GM12801 (cell line): ENCODE measurements at regions not wholly inside any gene's neighbourhood (a gene's known extent, or its start where the extent isn't known, plus 50 kb on each side); places are given as distances from the start of the nearest gene placed in this dataset.

Experiments
- TF ChIP-seq, protein P1 (sequence below): IDR thresholded peaks from one replicate; pipeline ENCODE4 v1.5.1; 2011; ENCODE audit warnings: control low read depth; ENCODE audit not compliant: insufficient read length; ENCODE audit errors: extremely low read depth

DNA sequence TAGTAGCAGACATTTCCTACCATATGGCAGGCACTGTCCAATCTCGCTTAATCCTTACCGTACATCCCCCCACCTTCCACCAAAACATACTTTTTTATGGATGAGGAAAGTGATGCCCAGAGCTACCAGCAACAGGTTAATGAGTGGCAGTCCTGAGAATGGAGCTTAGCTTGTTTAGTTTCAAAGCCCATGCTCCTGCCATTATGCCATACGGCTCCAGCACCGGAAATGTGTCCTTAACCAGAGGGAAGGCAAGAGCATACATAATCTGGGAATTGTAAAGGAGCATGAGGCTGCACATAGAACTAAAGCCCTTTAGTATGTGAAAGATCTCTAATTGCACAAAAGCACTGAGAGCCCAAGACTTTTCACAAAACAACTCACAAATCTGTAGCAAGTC is 155.9 kb upstream of the PHYHIPL start:
- TF ChIP-seq, protein P1, sequence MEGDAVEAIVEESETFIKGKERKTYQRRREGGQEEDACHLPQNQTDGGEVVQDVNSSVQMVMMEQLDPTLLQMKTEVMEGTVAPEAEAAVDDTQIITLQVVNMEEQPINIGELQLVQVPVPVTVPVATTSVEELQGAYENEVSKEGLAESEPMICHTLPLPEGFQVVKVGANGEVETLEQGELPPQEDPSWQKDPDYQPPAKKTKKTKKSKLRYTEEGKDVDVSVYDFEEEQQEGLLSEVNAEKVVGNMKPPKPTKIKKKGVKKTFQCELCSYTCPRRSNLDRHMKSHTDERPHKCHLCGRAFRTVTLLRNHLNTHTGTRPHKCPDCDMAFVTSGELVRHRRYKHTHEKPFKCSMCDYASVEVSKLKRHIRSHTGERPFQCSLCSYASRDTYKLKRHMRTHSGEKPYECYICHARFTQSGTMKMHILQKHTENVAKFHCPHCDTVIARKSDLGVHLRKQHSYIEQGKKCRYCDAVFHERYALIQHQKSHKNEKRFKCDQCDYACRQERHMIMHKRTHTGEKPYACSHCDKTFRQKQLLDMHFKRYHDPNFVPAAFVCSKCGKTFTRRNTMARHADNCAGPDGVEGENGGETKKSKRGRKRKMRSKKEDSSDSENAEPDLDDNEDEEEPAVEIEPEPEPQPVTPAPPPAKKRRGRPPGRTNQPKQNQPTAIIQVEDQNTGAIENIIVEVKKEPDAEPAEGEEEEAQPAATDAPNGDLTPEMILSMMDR, result no peak

DNA sequence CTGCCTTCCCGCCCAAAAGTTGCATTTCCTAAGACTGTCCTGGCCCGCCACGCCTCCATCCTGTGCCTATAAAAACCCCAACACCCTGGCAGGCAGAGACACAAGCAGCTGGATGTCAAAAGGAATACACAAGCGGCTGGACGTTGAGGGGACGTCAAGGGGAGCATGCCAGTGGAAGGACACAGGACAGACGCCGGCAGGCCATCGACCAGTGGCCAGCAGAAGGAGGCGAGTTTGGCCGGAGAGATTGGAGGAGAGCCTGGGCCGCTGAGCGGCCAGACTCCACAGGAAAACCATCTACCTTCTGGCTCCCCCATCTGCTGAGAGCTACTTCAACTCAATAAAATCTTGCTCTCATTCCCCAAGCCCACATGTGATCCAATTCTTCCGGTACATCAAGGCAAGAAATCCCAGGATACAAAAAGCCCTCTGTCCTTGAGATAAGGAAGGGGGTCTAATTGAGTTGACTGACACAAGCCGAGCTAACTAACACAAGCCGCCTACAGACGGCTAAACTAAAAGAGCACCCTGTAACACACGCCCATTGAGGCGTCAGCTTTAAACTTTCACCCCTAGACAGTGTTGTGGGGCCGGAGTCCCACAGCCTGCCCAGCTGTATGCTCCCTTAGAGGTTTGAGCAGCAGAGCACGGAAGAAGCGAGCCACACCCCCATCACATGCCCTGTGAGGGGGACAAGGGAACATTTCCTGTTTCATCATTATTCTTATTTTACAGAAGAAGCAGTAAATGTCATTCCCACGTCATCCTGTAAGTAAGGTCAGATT is 150.3 kb upstream of the PHYHIPL start:
- TF ChIP-seq, protein P1, result no peak

DNA sequence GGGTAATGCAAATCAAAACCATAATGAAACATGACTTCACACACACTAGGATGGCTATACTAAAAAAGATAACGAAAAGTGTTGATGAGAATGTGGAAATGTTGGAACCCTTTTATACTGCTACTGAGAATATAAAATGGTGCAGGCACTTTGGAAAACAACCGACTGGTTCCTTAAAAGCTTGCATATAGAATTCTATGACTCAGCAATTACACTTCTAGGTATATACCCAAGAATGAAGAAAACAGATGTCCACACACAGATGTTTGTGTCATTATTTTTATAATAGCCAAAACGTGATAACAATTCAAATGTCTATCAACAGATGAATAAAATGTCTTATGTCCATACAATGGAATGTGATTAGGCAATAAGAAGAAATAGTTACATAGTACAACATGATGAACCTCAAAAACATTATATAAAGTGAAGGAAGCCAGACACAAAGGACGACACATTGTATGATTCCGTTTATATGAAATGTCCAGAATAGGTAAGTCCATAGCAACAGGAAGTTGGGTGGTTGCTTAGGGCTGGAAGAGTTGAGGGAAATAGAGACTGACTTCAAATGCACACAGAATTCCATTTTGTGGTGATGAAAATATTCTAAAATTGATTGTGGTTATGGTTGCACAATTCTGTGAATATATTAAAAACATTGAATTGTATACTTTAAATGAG is 148.3 kb upstream of the PHYHIPL start:
- TF ChIP-seq, protein P1, result no peak

DNA sequence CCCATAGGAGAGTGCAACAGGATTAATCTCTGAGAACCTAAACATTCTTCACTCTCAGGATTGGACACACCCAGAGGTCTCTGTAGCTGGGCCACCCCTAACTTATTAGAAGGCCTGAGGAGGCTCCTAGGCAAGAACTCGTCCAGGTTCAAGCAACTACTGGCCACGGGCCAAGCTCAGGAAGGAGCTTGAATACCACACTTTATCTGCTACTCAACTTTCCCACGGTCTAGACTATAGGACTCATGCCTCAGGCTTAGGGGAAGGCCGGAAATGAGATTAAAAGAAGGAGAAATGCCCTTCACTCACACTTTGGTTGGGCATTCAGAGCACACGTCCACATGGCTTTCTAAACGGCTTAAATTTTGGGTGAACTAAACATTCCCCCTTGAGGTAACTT is 142.8 kb upstream of the PHYHIPL start:
- TF ChIP-seq, protein P1, result no peak

DNA sequence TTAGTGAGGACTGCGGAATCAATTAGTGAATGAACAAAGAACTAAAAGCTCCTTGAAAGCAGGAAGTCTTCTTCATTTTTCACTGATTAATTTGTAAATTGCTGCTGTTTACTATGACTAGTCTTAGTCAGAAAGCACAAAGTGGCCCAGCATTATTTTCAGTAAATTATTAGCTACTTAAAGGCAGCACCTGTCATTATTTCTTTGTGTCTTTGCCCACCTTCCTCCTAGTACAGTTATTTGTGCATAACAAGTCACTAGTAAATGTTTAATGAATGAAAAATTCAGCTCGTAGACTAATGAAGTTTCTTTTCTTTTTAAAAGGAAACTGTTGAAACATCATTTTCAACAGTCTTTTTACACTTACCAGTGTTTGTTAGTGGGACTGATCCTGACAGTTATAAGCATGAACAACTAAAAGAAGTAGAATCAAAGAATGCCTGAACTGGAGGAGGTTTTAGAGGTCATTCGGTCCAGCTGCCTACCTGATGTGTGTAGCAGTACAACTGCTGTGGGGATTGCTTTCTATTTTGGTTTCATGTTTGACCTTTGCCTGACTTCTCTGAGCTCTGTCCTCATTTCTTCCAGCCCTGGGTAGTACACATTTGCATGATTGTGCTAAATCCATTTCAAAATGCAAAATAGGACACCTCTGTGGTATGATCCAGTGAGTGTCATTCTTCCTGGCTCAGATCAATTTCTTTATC is 140.0 kb upstream of the PHYHIPL start:
- TF ChIP-seq, protein P1, result no peak

DNA sequence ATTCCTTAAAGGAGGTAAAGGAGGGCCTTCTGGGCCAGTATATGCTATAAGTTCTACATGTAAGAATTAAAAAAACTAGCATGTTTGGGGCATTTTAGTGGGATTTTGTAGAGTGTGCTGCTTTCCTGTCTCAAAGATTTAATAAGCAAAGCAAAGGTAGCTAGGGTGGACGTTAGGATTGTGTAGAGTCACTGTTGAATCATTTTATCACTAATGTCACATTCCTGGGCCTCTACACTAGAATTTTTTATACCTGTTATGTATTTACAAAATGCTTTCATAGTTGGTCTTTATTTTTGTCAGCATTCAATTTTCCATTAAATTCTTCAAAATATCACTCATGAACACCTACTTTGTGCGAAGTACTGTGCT is 139.4 kb upstream of the PHYHIPL start:
- TF ChIP-seq, protein P1, result no peak

DNA sequence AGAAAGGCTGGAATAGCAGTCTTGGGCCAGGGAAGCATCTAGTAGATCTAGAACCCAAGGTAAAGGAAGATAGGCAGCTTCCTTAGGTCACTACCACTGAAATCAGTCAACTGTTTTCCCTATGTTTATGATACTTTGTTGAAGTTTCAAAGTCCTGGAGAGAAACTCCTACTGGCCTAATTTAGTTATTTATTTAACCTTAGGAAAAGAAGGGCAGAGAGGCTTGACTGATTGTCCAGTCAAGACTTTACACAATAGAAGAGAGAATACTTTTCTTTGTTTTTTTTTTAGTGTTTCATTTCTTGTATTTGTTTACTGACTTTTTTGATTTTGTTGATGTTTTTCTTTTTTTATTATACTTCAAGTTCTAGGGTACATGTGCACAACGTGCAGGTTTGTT is 138.9 kb upstream of the PHYHIPL start:
- TF ChIP-seq, protein P1, result no peak
